ENCODE measurements at regions not wholly inside any gene's neighbourhood (a gene's known extent, or its start where the extent isn't known, plus 50 kb on each side); places are given as distances from the start of the nearest gene placed in this dataset.

DNA sequence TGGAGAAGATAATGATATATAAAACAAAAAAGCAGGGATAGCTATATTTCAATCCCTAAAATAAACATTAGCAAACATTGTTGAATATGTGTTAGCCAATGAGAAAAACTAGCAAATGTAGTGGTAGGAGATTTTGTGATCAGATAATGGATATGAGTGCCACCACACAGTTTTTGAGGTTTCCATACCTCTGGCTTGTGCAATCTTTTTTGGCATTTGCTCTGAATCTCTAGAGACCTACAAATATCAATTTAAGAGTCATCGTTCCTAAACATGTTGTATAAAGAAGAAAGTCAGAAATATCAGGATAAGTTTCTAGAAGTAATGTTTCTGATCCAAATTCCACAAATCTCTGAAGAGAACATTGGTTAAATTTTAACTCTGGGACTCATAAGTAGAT, 308.7 kb downstream of the PDGFC start:
- H3K9ac ChIP-seq (ENCODE audit: insufficient read length): no peak overlapping the region
- DNase-seq (ENCODE audit: low read depth, low spot score): peak; percentile 32
- no peaks in the 10 kb centered on the region for H3K9me3 ChIP-seq (ENCODE audit: low read depth, low read length)
- H3K27ac ChIP-seq: peak overlapping the region; percentile 79; the same call in 1 of the 2 replicates
- H3K4me3 ChIP-seq: peak overlapping the region; percentile 19; the same call in 1 of the 2 replicates
- no peaks in the 10 kb centered on the region for H3K36me3 ChIP-seq (ENCODE audit: insufficient read depth, low read length)
- TF ChIP-seq EZH2 (IDR thresholded peaks at IDR 0.05): no peak
- TF ChIP-seq POLR2AphosphoS5 (IDR thresholded peaks at IDR 0.05; ENCODE audit: borderline replicate concordance, low read depth, low read length): no peak
- no peak for TF ChIP-seq FOXP2 (optimal IDR thresholded peaks at IDR 0.05; ENCODE audit: control extremely low read depth, extremely low read length, insufficient read depth)

- Histone ChIP-seq H3K27ac (0 out of 2 replicates have a peak overlapping the region, but pooled peaks have one; percentile 20), H3K36me3 (ENCODE audit: insufficient read depth, low read length) (no peaks in the 10 kb centered on the region), H3K4me3 (no peak overlapping the region), H3K9me3 (ENCODE audit: low read depth, low read length) (no peaks in the 10 kb centered on the region), H3K9ac (ENCODE audit: insufficient read length) (no peak overlapping the region)
- DNase-seq (ENCODE audit: low read depth, low spot score): no peak
- TF ChIP-seq POLR2AphosphoS5 (IDR thresholded peaks at IDR 0.05; ENCODE audit: borderline replicate concordance, low read depth, low read length) (no peak), FOXP2 (optimal IDR thresholded peaks at IDR 0.05; ENCODE audit: control extremely low read depth, extremely low read length, insufficient read depth) (no peak), EZH2 (IDR thresholded peaks at IDR 0.05) (no peak)
Measured at GRCh38 chr4:156661555-156661954, 310.0 kb downstream of the PDGFC start.

DNA sequence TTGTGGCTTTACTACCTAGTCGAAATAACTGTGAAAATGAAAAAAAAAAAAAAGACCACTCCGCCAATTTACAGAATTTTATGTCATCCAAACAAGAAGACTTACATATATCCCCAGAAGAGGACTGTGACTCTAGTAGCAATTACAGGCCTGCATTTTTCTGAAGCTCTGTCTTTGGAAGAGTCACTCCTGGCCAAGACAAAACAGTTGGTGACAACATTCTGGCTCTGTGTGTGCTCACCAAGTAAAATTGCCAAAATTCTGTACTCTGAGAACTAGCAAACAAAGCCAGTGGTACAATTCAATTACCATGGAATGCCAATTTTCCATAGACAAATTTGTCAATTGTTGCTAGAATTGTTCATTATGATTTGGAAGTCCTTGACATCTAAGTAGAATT, 311.1 kb downstream of the PDGFC start:
- Histone ChIP-seq H3K4me3 (no peak overlapping the region), H3K27ac (no peak overlapping the region; the same call in 1 of the 2 replicates), H3K9ac (ENCODE audit: insufficient read length) (no peak overlapping the region), H3K36me3 (ENCODE audit: insufficient read depth, low read length) (no peaks in the 10 kb centered on the region), H3K9me3 (ENCODE audit: low read depth, low read length) (no peaks in the 10 kb centered on the region)
- DNase-seq (ENCODE audit: low read depth, low spot score): no peak
- TF ChIP-seq FOXP2 (optimal IDR thresholded peaks at IDR 0.05; ENCODE audit: control extremely low read depth, extremely low read length, insufficient read depth) (no peak), EZH2 (IDR thresholded peaks at IDR 0.05) (no peak), POLR2AphosphoS5 (IDR thresholded peaks at IDR 0.05; ENCODE audit: borderline replicate concordance, low read depth, low read length) (no peak)

DNA sequence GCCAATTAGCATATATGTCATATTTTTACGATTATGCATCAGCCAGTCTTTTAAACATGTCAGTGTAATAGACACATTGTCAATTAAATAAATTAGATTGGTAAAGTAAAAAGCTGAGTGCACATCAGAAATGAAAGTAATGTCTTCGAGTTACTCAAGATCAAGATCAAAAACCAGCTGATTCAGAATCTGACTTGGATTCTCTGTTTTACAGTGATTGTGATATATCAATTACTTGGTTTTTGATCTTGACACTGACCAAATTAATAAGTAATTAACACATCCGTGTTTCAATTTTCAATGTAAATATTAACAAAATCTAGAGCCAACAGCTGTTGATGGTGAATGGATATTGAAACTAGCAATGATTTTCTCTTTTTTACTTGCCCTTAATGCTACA, 311.6 kb downstream of the PDGFC start:
- no peak overlapping the region for H3K4me3 ChIP-seq
- H3K27ac ChIP-seq: no peak overlapping the region; the same call in 1 of the 2 replicates
- H3K9me3 ChIP-seq (ENCODE audit: low read depth, low read length): no peaks in the 10 kb centered on the region
- DNase-seq (ENCODE audit: low read depth, low spot score): no peak
- no peak overlapping the region for H3K9ac ChIP-seq (ENCODE audit: insufficient read length)
- TF ChIP-seq EZH2 (IDR thresholded peaks at IDR 0.05) (no peak), FOXP2 (optimal IDR thresholded peaks at IDR 0.05; ENCODE audit: control extremely low read depth, extremely low read length, insufficient read depth) (no peak), POLR2AphosphoS5 (IDR thresholded peaks at IDR 0.05; ENCODE audit: borderline replicate concordance, low read depth, low read length) (no peak)
- no peaks in the 10 kb centered on the region for H3K36me3 ChIP-seq (ENCODE audit: insufficient read depth, low read length)

DNA sequence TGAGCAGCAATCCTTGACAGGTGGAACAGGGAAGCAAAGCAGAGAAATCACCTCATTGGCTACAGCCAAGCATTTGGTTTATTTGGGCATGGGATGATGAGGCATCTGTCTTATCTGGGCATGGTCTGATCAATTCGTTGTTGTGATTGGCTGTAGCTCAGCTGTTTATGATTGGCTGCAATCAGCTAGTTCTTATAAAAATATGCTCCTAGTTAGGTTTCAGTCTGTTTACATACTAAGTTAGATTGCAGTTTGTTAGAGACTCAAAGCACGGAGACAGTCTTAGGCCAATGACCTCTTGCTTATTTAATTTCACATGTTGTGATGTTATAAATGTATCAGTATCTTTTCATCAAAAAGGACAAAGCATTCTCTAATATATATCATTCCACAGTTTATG, 312.0 kb downstream of the PDGFC start:
- Histone ChIP-seq H3K9ac (ENCODE audit: insufficient read length) (no peak overlapping the region), H3K36me3 (ENCODE audit: insufficient read depth, low read length) (no peaks in the 10 kb centered on the region), H3K4me3 (no peak overlapping the region), H3K27ac (no peak overlapping the region), H3K9me3 (ENCODE audit: low read depth, low read length) (no peaks in the 10 kb centered on the region)
- no peak for TF ChIP-seq POLR2AphosphoS5 (IDR thresholded peaks at IDR 0.05; ENCODE audit: borderline replicate concordance, low read depth, low read length)
- TF ChIP-seq FOXP2 (optimal IDR thresholded peaks at IDR 0.05; ENCODE audit: control extremely low read depth, extremely low read length, insufficient read depth): no peak
- TF ChIP-seq EZH2 (IDR thresholded peaks at IDR 0.05): no peak
- no peak for DNase-seq (ENCODE audit: low read depth, low spot score)

- Histone ChIP-seq H3K27ac (peak overlapping the region; percentile 68), H3K4me3 (peak overlapping the region; percentile 17; the same call in 1 of the 2 replicates), H3K36me3 (ENCODE audit: insufficient read depth, low read length) (no peaks in the 10 kb centered on the region), H3K9me3 (ENCODE audit: low read depth, low read length) (no peaks in the 10 kb centered on the region), H3K9ac (ENCODE audit: insufficient read length) (no peak overlapping the region)
- DNase-seq (ENCODE audit: low read depth, low spot score): peak; percentile 47
- TF ChIP-seq POLR2AphosphoS5 (IDR thresholded peaks at IDR 0.05; ENCODE audit: borderline replicate concordance, low read depth, low read length) (no peak; the same call in 1 of the 2 replicates), FOXP2 (optimal IDR thresholded peaks at IDR 0.05; ENCODE audit: control extremely low read depth, extremely low read length, insufficient read depth) (no peak), EZH2 (IDR thresholded peaks at IDR 0.05) (no peak)
Measured at GRCh38 chr4:156656896-156657295, 314.7 kb downstream of the PDGFC start.

DNA sequence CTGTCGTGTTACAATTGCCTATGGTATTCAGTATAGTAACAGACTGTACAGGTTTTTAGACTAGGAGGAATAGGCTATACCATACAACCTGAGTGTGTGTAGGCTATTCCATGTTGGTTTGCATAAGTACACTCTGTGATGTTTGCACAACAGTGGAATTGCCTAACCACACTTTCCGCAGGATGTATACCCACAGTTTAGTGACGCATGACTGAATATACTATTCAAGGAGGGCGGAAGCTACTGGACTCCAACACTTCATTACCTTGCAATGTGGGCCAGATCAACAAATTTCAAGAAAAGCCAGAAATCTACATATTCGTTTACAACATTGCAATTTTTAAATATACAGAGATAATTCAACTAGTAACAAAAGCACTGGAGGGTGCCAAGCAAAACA, 317.2 kb downstream of the PDGFC start:
- no peak for TF ChIP-seq EZH2 (IDR thresholded peaks at IDR 0.05)
- TF ChIP-seq POLR2AphosphoS5 (IDR thresholded peaks at IDR 0.05; ENCODE audit: borderline replicate concordance, low read depth, low read length): no peak
- TF ChIP-seq FOXP2 (optimal IDR thresholded peaks at IDR 0.05; ENCODE audit: control extremely low read depth, extremely low read length, insufficient read depth): no peak
- Histone ChIP-seq H3K4me3 (no peak overlapping the region), H3K9me3 (ENCODE audit: low read depth, low read length) (no peaks in the 10 kb centered on the region), H3K27ac (no peak overlapping the region), H3K36me3 (ENCODE audit: insufficient read depth, low read length) (no peaks in the 10 kb centered on the region), H3K9ac (ENCODE audit: insufficient read length) (no peak overlapping the region)
- no peak for DNase-seq (ENCODE audit: low read depth, low spot score)

GRCh38 chr4:156643826-156644225, 327.8 kb downstream of the PDGFC start:
- Histone ChIP-seq H3K9ac (ENCODE audit: insufficient read length) (no peak overlapping the region), H3K4me3 (no peak overlapping the region), H3K9me3 (ENCODE audit: low read depth, low read length) (no peaks in the 10 kb centered on the region), H3K27ac (no peak overlapping the region), H3K36me3 (ENCODE audit: insufficient read depth, low read length) (no peaks in the 10 kb centered on the region)
- DNase-seq (ENCODE audit: low read depth, low spot score): no peak
- TF ChIP-seq EZH2 (IDR thresholded peaks at IDR 0.05) (no peak), POLR2AphosphoS5 (IDR thresholded peaks at IDR 0.05; ENCODE audit: borderline replicate concordance, low read depth, low read length) (no peak), FOXP2 (optimal IDR thresholded peaks at IDR 0.05; ENCODE audit: control extremely low read depth, extremely low read length, insufficient read depth) (no peak)

GRCh38 chr4:156642161-156642560, 329.4 kb downstream of the PDGFC start:
- H3K27ac ChIP-seq: no peak overlapping the region
- no peak overlapping the region for H3K9ac ChIP-seq (ENCODE audit: insufficient read length)
- H3K4me3 ChIP-seq: no peak overlapping the region
- no peaks in the 10 kb centered on the region for H3K36me3 ChIP-seq (ENCODE audit: insufficient read depth, low read length)
- DNase-seq (ENCODE audit: low read depth, low spot score): no peak
- TF ChIP-seq POLR2AphosphoS5 (IDR thresholded peaks at IDR 0.05; ENCODE audit: borderline replicate concordance, low read depth, low read length): no peak
- no peak for TF ChIP-seq FOXP2 (optimal IDR thresholded peaks at IDR 0.05; ENCODE audit: control extremely low read depth, extremely low read length, insufficient read depth)
- no peak for TF ChIP-seq EZH2 (IDR thresholded peaks at IDR 0.05)
- H3K9me3 ChIP-seq (ENCODE audit: low read depth, low read length): no peaks in the 10 kb centered on the region
